ENCODE measurements at regions not wholly inside any gene's neighbourhood (a gene's known extent, or its start where the extent isn't known, plus 50 kb on each side); places are given as distances from the start of the nearest gene placed in this dataset.

DNA sequence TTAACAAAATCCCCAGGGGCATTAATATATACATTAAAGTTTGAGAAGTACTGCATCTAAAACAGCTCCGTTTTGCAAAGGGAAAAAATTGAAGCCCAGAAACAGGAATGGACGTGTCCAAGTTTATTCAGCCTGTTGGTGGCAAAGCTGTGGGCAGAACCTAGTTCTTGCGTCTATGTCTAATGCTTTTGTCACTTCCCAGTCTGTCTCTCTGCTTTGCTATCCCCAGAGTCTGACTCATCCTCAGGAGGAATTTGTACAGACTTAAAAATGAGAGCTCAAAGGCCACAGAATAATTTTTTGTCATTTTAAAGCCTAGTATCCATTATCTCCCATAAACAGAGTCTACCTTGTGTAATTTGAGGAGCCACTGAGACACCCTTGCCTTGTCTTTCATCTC lies 330.9 kb upstream of the GRIA1 start:
- TF ChIP-seq, protein P1, sequence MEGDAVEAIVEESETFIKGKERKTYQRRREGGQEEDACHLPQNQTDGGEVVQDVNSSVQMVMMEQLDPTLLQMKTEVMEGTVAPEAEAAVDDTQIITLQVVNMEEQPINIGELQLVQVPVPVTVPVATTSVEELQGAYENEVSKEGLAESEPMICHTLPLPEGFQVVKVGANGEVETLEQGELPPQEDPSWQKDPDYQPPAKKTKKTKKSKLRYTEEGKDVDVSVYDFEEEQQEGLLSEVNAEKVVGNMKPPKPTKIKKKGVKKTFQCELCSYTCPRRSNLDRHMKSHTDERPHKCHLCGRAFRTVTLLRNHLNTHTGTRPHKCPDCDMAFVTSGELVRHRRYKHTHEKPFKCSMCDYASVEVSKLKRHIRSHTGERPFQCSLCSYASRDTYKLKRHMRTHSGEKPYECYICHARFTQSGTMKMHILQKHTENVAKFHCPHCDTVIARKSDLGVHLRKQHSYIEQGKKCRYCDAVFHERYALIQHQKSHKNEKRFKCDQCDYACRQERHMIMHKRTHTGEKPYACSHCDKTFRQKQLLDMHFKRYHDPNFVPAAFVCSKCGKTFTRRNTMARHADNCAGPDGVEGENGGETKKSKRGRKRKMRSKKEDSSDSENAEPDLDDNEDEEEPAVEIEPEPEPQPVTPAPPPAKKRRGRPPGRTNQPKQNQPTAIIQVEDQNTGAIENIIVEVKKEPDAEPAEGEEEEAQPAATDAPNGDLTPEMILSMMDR (IDR thresholded peaks at IDR 0.05) = no peak
- TF ChIP-seq POLR2A (IDR thresholded peaks at IDR 0.05) (no peak), EP300 (IDR thresholded peaks at IDR 0.05) (no peak)
